ENCODE measurements at regions not wholly inside any gene's neighbourhood (a gene's known extent, or its start where the extent isn't known, plus 50 kb on each side); places are given as distances from the start of the nearest gene placed in this dataset.

- Histone ChIP-seq H3K4me1 (ENCODE audit: low read depth) (no peaks in the 10 kb centered on the region), H3K4me3 (no peak overlapping the region), H3K9me3 (no peaks in the 10 kb centered on the region), H3K36me3 (ENCODE audit: low read depth) (no peaks in the 10 kb centered on the region)
- intact Hi-C loops (cut with DNase I, micrococcal nuclease), result no loop called here
- no peak for DNase-seq
- TF ChIP-seq, protein P1, sequence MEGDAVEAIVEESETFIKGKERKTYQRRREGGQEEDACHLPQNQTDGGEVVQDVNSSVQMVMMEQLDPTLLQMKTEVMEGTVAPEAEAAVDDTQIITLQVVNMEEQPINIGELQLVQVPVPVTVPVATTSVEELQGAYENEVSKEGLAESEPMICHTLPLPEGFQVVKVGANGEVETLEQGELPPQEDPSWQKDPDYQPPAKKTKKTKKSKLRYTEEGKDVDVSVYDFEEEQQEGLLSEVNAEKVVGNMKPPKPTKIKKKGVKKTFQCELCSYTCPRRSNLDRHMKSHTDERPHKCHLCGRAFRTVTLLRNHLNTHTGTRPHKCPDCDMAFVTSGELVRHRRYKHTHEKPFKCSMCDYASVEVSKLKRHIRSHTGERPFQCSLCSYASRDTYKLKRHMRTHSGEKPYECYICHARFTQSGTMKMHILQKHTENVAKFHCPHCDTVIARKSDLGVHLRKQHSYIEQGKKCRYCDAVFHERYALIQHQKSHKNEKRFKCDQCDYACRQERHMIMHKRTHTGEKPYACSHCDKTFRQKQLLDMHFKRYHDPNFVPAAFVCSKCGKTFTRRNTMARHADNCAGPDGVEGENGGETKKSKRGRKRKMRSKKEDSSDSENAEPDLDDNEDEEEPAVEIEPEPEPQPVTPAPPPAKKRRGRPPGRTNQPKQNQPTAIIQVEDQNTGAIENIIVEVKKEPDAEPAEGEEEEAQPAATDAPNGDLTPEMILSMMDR (IDR thresholded peaks at IDR 0.05), result no peak
- no peak for ATAC-seq
Observed at GRCh38 chr10:64977915-64978314, 1456.7 kb downstream of the REEP3 start.

- TF ChIP-seq, protein P1 (IDR thresholded peaks at IDR 0.05), result no peak
- H3K4me1 ChIP-seq (ENCODE audit: low read depth), result no peaks in the 10 kb centered on the region
- H3K9me3 ChIP-seq, result no peaks in the 10 kb centered on the region
- H3K4me3 ChIP-seq, result no peak overlapping the region
- H3K36me3 ChIP-seq (ENCODE audit: low read depth), result no peaks in the 10 kb centered on the region
- DNase-seq (no peak), ATAC-seq (no peak)
- intact Hi-C loops (cut with DNase I, micrococcal nuclease), result no loop called here
Observed at GRCh38 chr10:64996886-64997285, 1475.7 kb downstream of the REEP3 start.

GRCh38 chr10:65010845-65011244 lies 1489.6 kb downstream of the REEP3 start:
- Histone ChIP-seq H3K4me1 (ENCODE audit: low read depth) (no peaks in the 10 kb centered on the region), H3K9me3 (no peaks in the 10 kb centered on the region), H3K36me3 (ENCODE audit: low read depth) (no peaks in the 10 kb centered on the region), H3K4me3 (no peak overlapping the region)
- TF ChIP-seq, protein P1 (IDR thresholded peaks at IDR 0.05), result no peak
- ATAC-seq (no peak), DNase-seq (no peak)
- intact Hi-C loops (cut with DNase I, micrococcal nuclease), result no loop called here

DNA sequence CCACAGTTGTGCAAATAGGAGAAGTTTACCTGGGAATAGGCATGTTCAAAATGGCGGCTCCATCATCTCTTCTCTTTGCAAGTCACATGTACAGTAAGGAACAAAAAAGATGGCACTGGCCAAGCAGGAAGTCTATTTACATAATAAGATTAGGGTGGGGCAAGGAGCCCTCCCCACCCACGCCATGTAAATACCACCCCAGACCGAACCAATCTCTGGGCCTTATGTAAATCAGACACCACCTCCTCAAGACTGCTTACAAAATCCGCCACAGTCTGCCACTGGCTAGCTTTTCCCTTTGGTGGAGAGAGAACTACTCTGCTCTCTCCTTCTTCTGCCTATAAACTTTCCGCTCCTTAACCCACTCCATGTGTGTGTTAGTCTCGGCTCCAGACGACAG lies 1496.3 kb downstream of the REEP3 start:
- no peak for ATAC-seq
- Histone ChIP-seq H3K4me3 (no peak overlapping the region), H3K36me3 (ENCODE audit: low read depth) (no peaks in the 10 kb centered on the region), H3K4me1 (ENCODE audit: low read depth) (no peaks in the 10 kb centered on the region), H3K9me3 (no peaks in the 10 kb centered on the region)
- no peak for DNase-seq
- intact Hi-C loops (cut with DNase I, micrococcal nuclease), result no loop called here
- TF ChIP-seq, protein P1 (IDR thresholded peaks at IDR 0.05), result no peak

- Histone ChIP-seq H3K36me3 (ENCODE audit: low read depth) (no peaks in the 10 kb centered on the region), H3K9me3 (no peaks in the 10 kb centered on the region), H3K4me1 (ENCODE audit: low read depth) (no peaks in the 10 kb centered on the region), H3K4me3 (no peak overlapping the region)
- ATAC-seq, result no peak
- intact Hi-C loops (cut with DNase I, micrococcal nuclease), result no loop called here
- no peak for DNase-seq
- TF ChIP-seq, protein P1 (IDR thresholded peaks at IDR 0.05), result no peak
Observed at GRCh38 chr10:65024886-65025285, 1503.7 kb downstream of the REEP3 start.

GRCh38 chr10:65030263-65030662 lies 1509.1 kb downstream of the REEP3 start:
- TF ChIP-seq, protein P1 (IDR thresholded peaks at IDR 0.05), result no peak
- H3K36me3 ChIP-seq (ENCODE audit: low read depth), result no peaks in the 10 kb centered on the region
- H3K4me1 ChIP-seq (ENCODE audit: low read depth), result peaks cover 8% of the 10 kb centered on the region
- ATAC-seq (no peak), DNase-seq (no peak)
- peaks cover 11% of the 10 kb centered on the region for H3K9me3 ChIP-seq
- intact Hi-C loops (cut with DNase I, micrococcal nuclease), result no loop called here
- no peak overlapping the region for H3K4me3 ChIP-seq
